ENCODE measurements at regions not wholly inside any gene's neighbourhood (a gene's known extent, or its start where the extent isn't known, plus 50 kb on each side); places are given as distances from the start of the nearest gene placed in this dataset.

- intact Hi-C loops (cut with DNase I): no loop called here
- no peaks in the 10 kb centered on the region for H3K4me1 ChIP-seq
- H3K9me3 ChIP-seq: no peaks in the 10 kb centered on the region
- no peak overlapping the region for H3K9ac ChIP-seq (ENCODE audit: low read depth in 2 of 2, low read length in 2 of 2)
- H3K27me3 ChIP-seq: no peaks in the 10 kb centered on the region
- no peak overlapping the region for H3K4me3 ChIP-seq
- no peaks in the 10 kb centered on the region for H3K36me3 ChIP-seq
- no peak for DNase-seq
- no peak for TF ChIP-seq CTCF (IDR thresholded peaks at IDR 0.05)
- H3K27ac ChIP-seq: no peak overlapping the region
Measured at GRCh38 chr6:113733381-113733780, 123.8 kb upstream of the MARCKS start.

GRCh38 chr6:113734982-113735381, 122.2 kb upstream of the MARCKS start:
- no peak overlapping the region for H3K27ac ChIP-seq
- no peak for TF ChIP-seq CTCF (IDR thresholded peaks at IDR 0.05)
- intact Hi-C loops (cut with DNase I): no loop called here

DNA sequence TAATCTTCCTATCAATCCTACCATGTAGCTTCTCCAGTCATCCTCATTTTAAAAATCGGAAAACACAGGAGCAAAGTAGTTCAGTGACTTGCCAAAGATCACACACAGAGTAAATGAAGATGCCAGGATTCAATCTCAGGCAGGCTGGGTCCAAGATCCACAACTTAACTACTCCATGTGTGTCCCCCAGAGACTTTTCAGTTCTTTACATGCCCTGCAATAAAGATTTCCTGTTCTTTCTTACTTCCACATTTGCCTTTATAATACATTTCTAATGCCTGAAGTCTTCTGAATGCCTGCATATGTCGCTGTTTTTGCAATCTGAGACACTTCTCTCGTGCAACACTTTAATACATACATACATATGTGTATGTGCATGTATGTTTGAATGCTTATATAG, 121.7 kb upstream of the MARCKS start:
- Histone ChIP-seq H3K9ac (ENCODE audit: low read depth in 2 of 2, low read length in 2 of 2) (no peak overlapping the region), H3K9me3 (no peaks in the 10 kb centered on the region), H3K4me1 (no peaks in the 10 kb centered on the region), H3K4me3 (no peak overlapping the region), H3K27me3 (no peaks in the 10 kb centered on the region), H3K36me3 (no peaks in the 10 kb centered on the region), H3K27ac (no peak overlapping the region)
- no peak for DNase-seq
- intact Hi-C loops (cut with DNase I): no loop called here
- TF ChIP-seq CTCF (IDR thresholded peaks at IDR 0.05): no peak

More at GRCh38 chr6:113734982-113735381, 122.2 kb upstream of the MARCKS start:
- Histone ChIP-seq H3K9ac (ENCODE audit: low read depth in 2 of 2, low read length in 2 of 2) (peak overlapping the region in 1 of 2 donors; percentile 10), H3K27me3 (no peaks in the 10 kb centered on the region), H3K4me1 (no peaks in the 10 kb centered on the region), H3K36me3 (no peaks in the 10 kb centered on the region), H3K4me3 (no peak overlapping the region), H3K9me3 (no peaks in the 10 kb centered on the region)
- no peak for DNase-seq

GRCh38 chr6:113736978-113737377, 120.2 kb upstream of the MARCKS start:
- no peaks in the 10 kb centered on the region for H3K4me1 ChIP-seq
- no peaks in the 10 kb centered on the region for H3K27me3 ChIP-seq
- no peak for TF ChIP-seq CTCF (IDR thresholded peaks at IDR 0.05)
- no peak for DNase-seq
- intact Hi-C loops (cut with DNase I): no loop called here
- H3K9ac ChIP-seq (ENCODE audit: low read depth in 2 of 2, low read length in 2 of 2): no peak overlapping the region
- no peaks in the 10 kb centered on the region for H3K36me3 ChIP-seq
- no peak overlapping the region for H3K27ac ChIP-seq
- H3K9me3 ChIP-seq: no peaks in the 10 kb centered on the region
- H3K4me3 ChIP-seq: no peak overlapping the region

- Histone ChIP-seq H3K27me3 (no peaks in the 10 kb centered on the region), H3K27ac (no peak overlapping the region), H3K9ac (ENCODE audit: low read depth in 2 of 2, low read length in 2 of 2) (no peak overlapping the region), H3K9me3 (no peaks in the 10 kb centered on the region), H3K36me3 (no peaks in the 10 kb centered on the region), H3K4me3 (no peak overlapping the region), H3K4me1 (no peaks in the 10 kb centered on the region)
- DNase-seq: no peak
- TF ChIP-seq CTCF (IDR thresholded peaks at IDR 0.05): no peak
- intact Hi-C loops (cut with DNase I): no loop called here
Measured at GRCh38 chr6:113739041-113739655, 118.0 kb upstream of the MARCKS start.
